RWPE2 (cell line): ENCODE measurements at regions not wholly inside any gene's neighbourhood (a gene's known extent, or its start where the extent isn't known, plus 50 kb on each side); places are given as distances from the start of the nearest gene placed in this dataset.

Experiments used
- ATAC-seq: fragments of 200-7000 bp; cut with Tn5 transposase; 3 replicates; pipeline ENCODE4 v1.9.1; 2021; ENCODE audit warnings: low read depth
- DNase-seq: peaks from one replicate; pipeline ENCODE4 v3.0.0-alpha.2; 2020; ENCODE audit warnings: low spot score
- H3K27ac ChIP-seq: fragments of 450-650 bp; 2 replicates; pipeline ENCODE4 v1.5.1; 2017; ENCODE audit warnings: mild to moderate bottlenecking; ENCODE audit not compliant: poor library complexity, severe bottlenecking
- H3K27me3 ChIP-seq: fragments of 250-450 bp; sonication (Bioruptor Pico); 2 replicates; pipeline ENCODE4 v1.5.1; 2021; ENCODE audit warnings: mild to moderate bottlenecking, moderate library complexity; ENCODE audit not compliant: insufficient read depth, poor library complexity, severe bottlenecking
- H3K36me3 ChIP-seq: fragments of 250-450 bp; sonication (Bioruptor Pico); 2 replicates; pipeline ENCODE4 v1.5.1; 2020; ENCODE audit warnings: low read depth, mild to moderate bottlenecking, moderate library complexity
- H3K4me1 ChIP-seq: fragments of 250-450 bp; sonication (Bioruptor Pico); 2 replicates; pipeline ENCODE4 v1.5.1; 2021; ENCODE audit warnings: mild to moderate bottlenecking, moderate library complexity; ENCODE audit not compliant: insufficient read depth, poor library complexity, severe bottlenecking
- H3K4me3 ChIP-seq: fragments of 250-450 bp; sonication (Bioruptor Pico); 2 replicates; pipeline ENCODE4 v1.5.1; 2021; ENCODE audit warnings: mild to moderate bottlenecking, moderate library complexity; ENCODE audit not compliant: severe bottlenecking
- H3K9me3 ChIP-seq: fragments of 250-450 bp; sonication (Bioruptor Pico); 2 replicates; pipeline ENCODE4 v1.5.1; 2021; ENCODE audit warnings: mild to moderate bottlenecking, moderate library complexity; ENCODE audit not compliant: severe bottlenecking
- TF ChIP-seq, protein P1 (sequence below): fragments of 450-650 bp; IDR thresholded peaks from one replicate; pipeline ENCODE4 v1.5.1; 2017; ENCODE audit warnings: mild to moderate bottlenecking, moderate library complexity; ENCODE audit not compliant: poor library complexity, severe bottlenecking

DNA sequence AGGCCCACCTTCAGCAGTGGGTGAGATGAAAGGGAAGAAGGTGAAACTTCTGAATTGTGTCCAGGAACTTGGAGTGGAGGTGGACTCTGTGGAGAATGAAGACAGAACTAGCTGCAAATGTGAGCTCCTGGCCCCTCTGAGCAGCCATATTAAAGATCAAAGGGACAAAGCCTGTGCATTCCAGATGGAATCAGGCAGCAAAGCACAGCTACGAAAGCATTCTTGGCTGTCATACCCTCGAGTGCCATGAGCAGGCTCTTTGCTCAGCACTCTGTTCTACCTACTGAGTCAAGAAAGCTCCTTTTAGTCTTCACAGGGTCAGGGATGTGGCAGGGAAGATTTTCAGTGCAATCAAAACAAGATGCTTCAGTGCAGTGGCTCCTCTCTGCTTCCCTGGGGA lies 86.3 kb upstream of the TSPAN2 start:
- Histone ChIP-seq H3K9me3 (no peaks in the 10 kb centered on the region), H3K4me3 (no peak overlapping the region), H3K27me3 (no peaks in the 10 kb centered on the region), H3K36me3 (no peaks in the 10 kb centered on the region), H3K27ac (no peak overlapping the region), H3K4me1 (peaks cover 13% of the 10 kb centered on the region)
- DNase-seq (no peak), ATAC-seq (no peak)
- TF ChIP-seq, protein P1, sequence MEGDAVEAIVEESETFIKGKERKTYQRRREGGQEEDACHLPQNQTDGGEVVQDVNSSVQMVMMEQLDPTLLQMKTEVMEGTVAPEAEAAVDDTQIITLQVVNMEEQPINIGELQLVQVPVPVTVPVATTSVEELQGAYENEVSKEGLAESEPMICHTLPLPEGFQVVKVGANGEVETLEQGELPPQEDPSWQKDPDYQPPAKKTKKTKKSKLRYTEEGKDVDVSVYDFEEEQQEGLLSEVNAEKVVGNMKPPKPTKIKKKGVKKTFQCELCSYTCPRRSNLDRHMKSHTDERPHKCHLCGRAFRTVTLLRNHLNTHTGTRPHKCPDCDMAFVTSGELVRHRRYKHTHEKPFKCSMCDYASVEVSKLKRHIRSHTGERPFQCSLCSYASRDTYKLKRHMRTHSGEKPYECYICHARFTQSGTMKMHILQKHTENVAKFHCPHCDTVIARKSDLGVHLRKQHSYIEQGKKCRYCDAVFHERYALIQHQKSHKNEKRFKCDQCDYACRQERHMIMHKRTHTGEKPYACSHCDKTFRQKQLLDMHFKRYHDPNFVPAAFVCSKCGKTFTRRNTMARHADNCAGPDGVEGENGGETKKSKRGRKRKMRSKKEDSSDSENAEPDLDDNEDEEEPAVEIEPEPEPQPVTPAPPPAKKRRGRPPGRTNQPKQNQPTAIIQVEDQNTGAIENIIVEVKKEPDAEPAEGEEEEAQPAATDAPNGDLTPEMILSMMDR = no peak

GRCh38 chr1:115173151-115173550 lies 83.8 kb upstream of the TSPAN2 start:
- Histone ChIP-seq H3K36me3 (no peaks in the 10 kb centered on the region), H3K4me3 (no peak overlapping the region), H3K27ac (no peak overlapping the region), H3K27me3 (no peaks in the 10 kb centered on the region), H3K9me3 (no peaks in the 10 kb centered on the region), H3K4me1 (peaks cover 18% of the 10 kb centered on the region)
- ATAC-seq = no peak
- TF ChIP-seq, protein P1 = no peak
- DNase-seq = no peak

DNA sequence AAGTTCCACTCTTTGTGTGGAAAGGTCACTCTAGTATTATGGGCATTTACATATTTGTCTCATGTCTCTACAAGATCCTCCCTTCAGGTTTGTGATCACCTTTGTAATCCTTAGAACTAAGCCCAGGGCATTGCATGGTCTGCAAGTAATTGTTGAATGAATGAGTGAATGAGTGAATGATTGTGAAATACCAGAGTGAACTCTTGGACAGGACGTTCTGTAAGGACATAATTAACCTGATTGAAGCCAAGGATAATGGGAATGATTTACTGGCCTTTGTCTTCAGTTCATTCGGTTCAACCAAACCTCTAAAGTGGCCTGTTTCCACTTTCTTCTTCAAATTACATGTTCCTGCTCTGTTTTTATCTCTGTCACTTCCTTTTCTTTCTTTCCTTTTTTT lies 83.0 kb upstream of the TSPAN2 start:
- Histone ChIP-seq H3K36me3 (no peaks in the 10 kb centered on the region), H3K4me1 (peaks cover 27% of the 10 kb centered on the region), H3K9me3 (no peaks in the 10 kb centered on the region), H3K27ac (no peak overlapping the region), H3K27me3 (no peaks in the 10 kb centered on the region), H3K4me3 (no peak overlapping the region)
- ATAC-seq (no peak), DNase-seq (no peak)
- TF ChIP-seq, protein P1 = no peak

- H3K9me3 ChIP-seq = no peaks in the 10 kb centered on the region
- TF ChIP-seq, protein P1 = no peak
- no peak overlapping the region for H3K4me3 ChIP-seq
- H3K27me3 ChIP-seq = no peaks in the 10 kb centered on the region
- ATAC-seq = no peak
- H3K27ac ChIP-seq = peak overlapping the region; percentile 98
- H3K4me1 ChIP-seq = peaks cover 38% of the 10 kb centered on the region
- no peak for DNase-seq
- H3K36me3 ChIP-seq = no peaks in the 10 kb centered on the region
These were observed 81.7 kb upstream of the TSPAN2 start for GRCh38 chr1:115170961-115171392.

DNA sequence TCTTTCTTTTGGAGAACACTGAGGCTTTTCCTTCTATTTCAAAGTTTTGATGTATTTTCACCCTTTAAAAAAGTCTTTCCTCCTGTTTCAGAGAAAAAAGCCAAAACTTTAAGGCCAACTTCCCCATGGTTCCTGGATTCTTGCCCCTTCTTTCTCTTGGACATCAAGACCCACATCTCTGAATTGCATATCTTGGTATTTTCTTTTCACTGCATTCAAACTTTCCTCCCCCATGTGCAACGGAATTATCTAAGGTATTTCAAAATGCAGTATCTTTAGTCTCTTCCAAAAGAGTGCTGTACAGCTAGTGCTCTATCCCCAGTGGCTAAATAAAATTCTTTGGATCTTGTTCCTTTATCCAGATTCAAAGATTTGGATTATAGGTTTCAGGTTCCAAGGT lies 81.1 kb upstream of the TSPAN2 start:
- TF ChIP-seq, protein P1 = no peak
- Histone ChIP-seq H3K36me3 (no peaks in the 10 kb centered on the region), H3K27ac (peak overlapping the region; percentile 98), H3K9me3 (no peaks in the 10 kb centered on the region), H3K4me1 (peaks cover 38% of the 10 kb centered on the region), H3K27me3 (no peaks in the 10 kb centered on the region), H3K4me3 (no peak overlapping the region)
- ATAC-seq = no peak
- no peak for DNase-seq
